Mesenchymal stem cell (in vitro differentiated cells and primary cell): ENCODE measurements at regions not wholly inside any gene's neighbourhood (a gene's known extent, or its start where the extent isn't known, plus 50 kb on each side); places are given as distances from the start of the nearest gene placed in this dataset.

Experiments used
- DNase-seq: peaks from one replicate; pipeline ENCODE4 v3.0.0-alpha.2; 2013
- H2AFZ ChIP-seq: one replicate; pipeline ENCODE4 v1.6.1; 2013; ENCODE audit warnings: low read depth, mild to moderate bottlenecking, control low read depth, inconsistent platforms, low read length, moderate library complexity
- H2AK5ac ChIP-seq: 2 replicates; pipeline ENCODE4 v1.6.1; 2013; ENCODE audit warnings: low read length, moderate library complexity, mild to moderate bottlenecking, inconsistent platforms; ENCODE audit not compliant: severe bottlenecking
- H2BK120ac ChIP-seq: one replicate; pipeline ENCODE4 v1.6.1; 2013; ENCODE audit warnings: low read depth, mild to moderate bottlenecking, inconsistent platforms, low read length, moderate library complexity
- H2BK12ac ChIP-seq, 2 experiments: one replicate each; pipeline ENCODE4 v1.6.1; 2013; ENCODE audit warnings: inconsistent platforms in 2 of 2, low read length in 2 of 2, mild to moderate bottlenecking in 2 of 2, moderate library complexity in 2 of 2, control low read depth in 1 of 2
- H2BK15ac ChIP-seq: one replicate; pipeline ENCODE4 v1.6.1; 2013; ENCODE audit warnings: mild to moderate bottlenecking, low read depth, inconsistent platforms; ENCODE audit not compliant: poor library complexity, severe bottlenecking
- H2BK5ac ChIP-seq: 2 replicates; pipeline ENCODE4 v1.6.1; 2013; ENCODE audit warnings: low read depth, mild to moderate bottlenecking, low read length, control low read depth, inconsistent platforms; ENCODE audit not compliant: poor library complexity, severe bottlenecking
- H3K14ac ChIP-seq, 2 experiments: one replicate each; pipeline ENCODE4 v1.6.1; 2013; ENCODE audit warnings: inconsistent platforms in 2 of 2, low read length in 2 of 2, control low read depth in 1 of 2, mild to moderate bottlenecking in 1 of 2, moderate library complexity in 1 of 2
- H3K18ac ChIP-seq, 2 experiments: one replicate each; pipeline ENCODE4 v1.6.1; 2013; ENCODE audit warnings: inconsistent platforms in 2 of 2, low read length in 2 of 2, control low read depth in 1 of 2, low read depth in 1 of 2, mild to moderate bottlenecking in 1 of 2
- H3K23ac ChIP-seq, 2 experiments: one replicate each; pipeline ENCODE4 v1.6.1; 2013; ENCODE audit warnings: inconsistent platforms in 2 of 2, low read length in 2 of 2, mild to moderate bottlenecking in 2 of 2, moderate library complexity in 2 of 2, control low read depth in 1 of 2
- H3K27ac ChIP-seq: 2 replicates; pipeline ENCODE4 v1.5.1; 2013; ENCODE audit warnings: mild to moderate bottlenecking, moderate library complexity, low read length, control low read depth, inconsistent platforms; ENCODE audit not compliant: poor library complexity, severe bottlenecking
- H3K27me3 ChIP-seq, 2 experiments: 2 replicates each; pipeline versions ENCODE4 v1.6.1 to v1.7.0; 2013; ENCODE audit warnings: low read length in 2 of 2, mild to moderate bottlenecking in 2 of 2, moderate library complexity in 2 of 2, control low read depth in 1 of 2, inconsistent platforms in 1 of 2; ENCODE audit not compliant: control insufficient read depth in 1 of 2, insufficient read depth in 1 of 2
- H3K36me3 ChIP-seq, 2 experiments: 2 replicates each; pipeline versions ENCODE4 v1.6.1 to v1.7.0; 2013; ENCODE audit warnings: low read length in 2 of 2, control low read depth in 1 of 2, inconsistent platforms in 1 of 2, low read depth in 1 of 2, mild to moderate bottlenecking in 1 of 2; ENCODE audit not compliant: insufficient read depth in 2 of 2, control insufficient read depth in 1 of 2
- H3K4ac ChIP-seq, 2 experiments: one replicate each; pipeline ENCODE4 v1.6.1; 2013; ENCODE audit warnings: inconsistent platforms in 2 of 2, low read length in 2 of 2, mild to moderate bottlenecking in 2 of 2, moderate library complexity in 2 of 2, control low read depth in 1 of 2, low read depth in 1 of 2
- H3K4me1 ChIP-seq: 2 replicates; pipeline ENCODE4 v1.6.1; 2013; ENCODE audit warnings: low read depth, low read length, control low read depth; ENCODE audit not compliant: control insufficient read depth, insufficient read depth
- H3K4me2 ChIP-seq: 2 replicates; pipeline ENCODE4 v1.6.1; 2013; ENCODE audit warnings: low read length, mild to moderate bottlenecking, inconsistent platforms; ENCODE audit not compliant: poor library complexity, severe bottlenecking
- H3K4me3 ChIP-seq, 2 experiments: 2 replicates each; pipeline versions ENCODE4 v1.5.1 to v1.7.0; 2013; ENCODE audit warnings: low read length in 2 of 2, mild to moderate bottlenecking in 2 of 2, control low read depth in 1 of 2, low read depth in 1 of 2; ENCODE audit not compliant: insufficient read depth in 1 of 2
- H3K79me1 ChIP-seq: replicated peaks from 2 replicates; pipeline ENCODE4 v1.6.1; 2013; ENCODE audit warnings: mild to moderate bottlenecking, control low read depth, low read length, inconsistent platforms; ENCODE audit not compliant: poor library complexity, severe bottlenecking
- H3K9ac ChIP-seq: 2 replicates; pipeline ENCODE4 v1.7.0; 2013; ENCODE audit warnings: mild to moderate bottlenecking, low read length, moderate library complexity
- H3K9me3 ChIP-seq: 2 replicates; pipeline ENCODE4 v1.7.0; 2013; ENCODE audit warnings: mild to moderate bottlenecking, low read length; ENCODE audit not compliant: control insufficient read depth
- H4K8ac ChIP-seq: one replicate; pipeline ENCODE4 v1.6.1; 2013; ENCODE audit warnings: inconsistent platforms, mild to moderate bottlenecking, low read length, moderate library complexity
- H4K91ac ChIP-seq: one replicate; pipeline ENCODE4 v1.6.1; 2013; ENCODE audit warnings: mild to moderate bottlenecking, low read length, inconsistent platforms
- whole genome bisulfite sequencing: methylation state at CpG from one replicate; pipeline ENCODE4 v1.1.7; 2013; ENCODE audit warnings: mixed read lengths; 5-methylcytosine and 5-hydroxymethylcytosine counted together

- no peak overlapping the region for H3K14ac ChIP-seq
- no peak overlapping the region for H4K91ac ChIP-seq
- no peak overlapping the region for H3K23ac ChIP-seq
- no peak overlapping the region for H2BK15ac ChIP-seq
- H2AFZ ChIP-seq: no peak overlapping the region
- no peak overlapping the region for H2BK120ac ChIP-seq
- no peak overlapping the region for H3K9ac ChIP-seq
- no peak overlapping the region for H2BK5ac ChIP-seq
- no peak overlapping the region for H4K8ac ChIP-seq
- H3K27ac ChIP-seq: no peak overlapping the region
- H3K27me3 ChIP-seq: no peaks in the 10 kb centered on the region
- no peaks in the 10 kb centered on the region for H3K4me1 ChIP-seq
- no peak overlapping the region for H2AK5ac ChIP-seq
- H3K18ac ChIP-seq: no peak overlapping the region
- no peak overlapping the region for H2BK12ac ChIP-seq
- no peak overlapping the region for H3K4me3 ChIP-seq
- H3K79me1 ChIP-seq: no peaks in the 10 kb centered on the region
- no peak for DNase-seq
- no peak overlapping the region for H3K4ac ChIP-seq
- no peak overlapping the region for H3K4me2 ChIP-seq
- H3K9me3 ChIP-seq: no peaks in the 10 kb centered on the region
- 40% methylated on average over 2 of the region's 3 CpGs for WGBS
- H3K36me3 ChIP-seq: no peaks in the 10 kb centered on the region
Measured at GRCh38 chrX:55813150-55813549, 95.6 kb downstream of the RRAGB start.

GRCh38 chrX:55815546-55815945 lies 98.0 kb downstream of the RRAGB start:
- no peak overlapping the region for H3K18ac ChIP-seq
- no peak overlapping the region for H3K4me2 ChIP-seq
- H3K27ac ChIP-seq: no peak overlapping the region
- no peak overlapping the region for H4K8ac ChIP-seq
- H2BK12ac ChIP-seq: no peak overlapping the region
- H3K79me1 ChIP-seq: no peaks in the 10 kb centered on the region
- DNase-seq: no peak
- no peak overlapping the region for H4K91ac ChIP-seq
- H3K4me3 ChIP-seq: no peak overlapping the region
- H3K14ac ChIP-seq: no peak overlapping the region
- H2BK120ac ChIP-seq: no peak overlapping the region
- H2AFZ ChIP-seq: no peak overlapping the region
- no peaks in the 10 kb centered on the region for H3K9me3 ChIP-seq
- no peak overlapping the region for H2AK5ac ChIP-seq
- H3K4me1 ChIP-seq: no peaks in the 10 kb centered on the region
- no peak overlapping the region for H3K4ac ChIP-seq
- H3K36me3 ChIP-seq: no peaks in the 10 kb centered on the region
- no peak overlapping the region for H3K23ac ChIP-seq
- H2BK5ac ChIP-seq: no peak overlapping the region
- no peak overlapping the region for H3K9ac ChIP-seq
- H2BK15ac ChIP-seq: no peak overlapping the region
- H3K27me3 ChIP-seq: peaks cover 0 to 2% of the 10 kb centered on the region in 2 experiments

- H3K4me3 ChIP-seq: no peak overlapping the region
- H2BK120ac ChIP-seq: no peak overlapping the region
- H3K27me3 ChIP-seq: peaks cover 0 to 2% of the 10 kb centered on the region in 2 experiments
- H2AFZ ChIP-seq: no peak overlapping the region
- no peaks in the 10 kb centered on the region for H3K9me3 ChIP-seq
- no peak overlapping the region for H3K4ac ChIP-seq
- H3K14ac ChIP-seq: no peak overlapping the region
- no peak overlapping the region for H2BK15ac ChIP-seq
- H2AK5ac ChIP-seq: no peak overlapping the region
- no peaks in the 10 kb centered on the region for H3K36me3 ChIP-seq
- H4K8ac ChIP-seq: no peak overlapping the region
- H3K9ac ChIP-seq: no peak overlapping the region
- DNase-seq: no peak
- H2BK12ac ChIP-seq: no peak overlapping the region
- no peak overlapping the region for H3K4me2 ChIP-seq
- H3K79me1 ChIP-seq: no peaks in the 10 kb centered on the region
- no peak overlapping the region for H2BK5ac ChIP-seq
- H4K91ac ChIP-seq: no peak overlapping the region
- no peak overlapping the region for H3K23ac ChIP-seq
- H3K4me1 ChIP-seq: no peaks in the 10 kb centered on the region
- no peak overlapping the region for H3K27ac ChIP-seq
- WGBS: 66% methylated on average over 2 of the region's 2 CpGs
- no peak overlapping the region for H3K18ac ChIP-seq
Measured at GRCh38 chrX:55816023-55816422, 98.5 kb downstream of the RRAGB start.

- no peak overlapping the region for H4K8ac ChIP-seq
- H3K4me2 ChIP-seq: no peak overlapping the region
- H2AFZ ChIP-seq: no peak overlapping the region
- no peak overlapping the region for H3K23ac ChIP-seq
- peaks cover 0 to 2% of the 10 kb centered on the region in 2 experiments for H3K27me3 ChIP-seq
- 69% methylated on average over 3 of the region's 3 CpGs for WGBS
- no peak overlapping the region for H2BK12ac ChIP-seq
- no peak overlapping the region for H3K4ac ChIP-seq
- DNase-seq: no peak
- no peaks in the 10 kb centered on the region for H3K79me1 ChIP-seq
- H3K4me3 ChIP-seq: no peak overlapping the region
- H3K18ac ChIP-seq: no peak overlapping the region
- H3K27ac ChIP-seq: no peak overlapping the region
- no peak overlapping the region for H3K14ac ChIP-seq
- no peak overlapping the region for H2BK120ac ChIP-seq
- H4K91ac ChIP-seq: no peak overlapping the region
- no peak overlapping the region for H3K9ac ChIP-seq
- H2BK5ac ChIP-seq: no peak overlapping the region
- H2BK15ac ChIP-seq: no peak overlapping the region
- no peaks in the 10 kb centered on the region for H3K4me1 ChIP-seq
- H3K36me3 ChIP-seq: no peaks in the 10 kb centered on the region
- H3K9me3 ChIP-seq: peaks cover 9% of the 10 kb centered on the region
- H2AK5ac ChIP-seq: no peak overlapping the region
Measured at GRCh38 chrX:55818673-55819375, 101.3 kb downstream of the RRAGB start.
